Keratinocyte (primary cell): ENCODE measurements at regions not wholly inside any gene's neighbourhood (a gene's known extent, or its start where the extent isn't known, plus 50 kb on each side); places are given as distances from the start of the nearest gene placed in this dataset.

Experiments
- EZH2 ChIP-seq: IDR thresholded peaks from one replicate; pipeline ENCODE4 v1.6.1; 2012; ENCODE audit warnings: inconsistent platforms, mild to moderate bottlenecking, low read length, moderate library complexity
- TF ChIP-seq, protein P1 (sequence below), 3 experiments: IDR thresholded peaks in 1 of 3; conservative IDR thresholded peaks in 1 of 3; optimal IDR thresholded peaks in 1 of 3; 2 replicates in 2 of 3; 3 replicates in 1 of 3; pipeline versions ENCODE3 to v1.5.1; 2011; ENCODE audit warnings: low read length in 3 of 3, mild to moderate bottlenecking in 3 of 3, moderate library complexity in 2 of 3, control low read depth in 1 of 3, inconsistent platforms in 1 of 3; ENCODE audit not compliant: insufficient read depth in 2 of 3; ENCODE audit errors: extremely low read depth in 1 of 3

DNA sequence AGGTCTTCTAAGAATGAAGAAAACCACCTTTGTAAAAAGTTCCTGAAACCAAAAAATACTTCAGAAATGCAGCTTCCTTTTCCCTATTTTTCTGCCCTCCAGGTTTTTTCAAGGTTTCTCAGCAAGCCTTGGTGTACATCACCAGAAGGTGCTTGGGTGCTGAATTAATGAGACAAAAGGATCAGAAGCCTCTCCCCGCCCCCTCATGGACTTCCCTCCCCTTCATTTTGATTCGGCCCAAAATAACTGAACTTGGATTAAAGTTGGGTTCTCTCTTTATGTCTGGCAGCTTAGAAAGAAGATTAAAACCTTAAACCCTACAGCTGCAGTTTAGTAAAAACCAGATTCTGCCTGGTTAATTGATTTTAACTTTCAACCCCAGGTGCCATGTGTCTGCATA lies 121.7 kb upstream of the ERCC4 start:
- TF ChIP-seq, protein P1, sequence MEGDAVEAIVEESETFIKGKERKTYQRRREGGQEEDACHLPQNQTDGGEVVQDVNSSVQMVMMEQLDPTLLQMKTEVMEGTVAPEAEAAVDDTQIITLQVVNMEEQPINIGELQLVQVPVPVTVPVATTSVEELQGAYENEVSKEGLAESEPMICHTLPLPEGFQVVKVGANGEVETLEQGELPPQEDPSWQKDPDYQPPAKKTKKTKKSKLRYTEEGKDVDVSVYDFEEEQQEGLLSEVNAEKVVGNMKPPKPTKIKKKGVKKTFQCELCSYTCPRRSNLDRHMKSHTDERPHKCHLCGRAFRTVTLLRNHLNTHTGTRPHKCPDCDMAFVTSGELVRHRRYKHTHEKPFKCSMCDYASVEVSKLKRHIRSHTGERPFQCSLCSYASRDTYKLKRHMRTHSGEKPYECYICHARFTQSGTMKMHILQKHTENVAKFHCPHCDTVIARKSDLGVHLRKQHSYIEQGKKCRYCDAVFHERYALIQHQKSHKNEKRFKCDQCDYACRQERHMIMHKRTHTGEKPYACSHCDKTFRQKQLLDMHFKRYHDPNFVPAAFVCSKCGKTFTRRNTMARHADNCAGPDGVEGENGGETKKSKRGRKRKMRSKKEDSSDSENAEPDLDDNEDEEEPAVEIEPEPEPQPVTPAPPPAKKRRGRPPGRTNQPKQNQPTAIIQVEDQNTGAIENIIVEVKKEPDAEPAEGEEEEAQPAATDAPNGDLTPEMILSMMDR (optimal IDR thresholded peaks at IDR 0.05 in 1 of 3, IDR thresholded peaks at IDR 0.05 in 1 of 3, conservative IDR thresholded peaks at IDR 0.05 in 1 of 3; ENCODE audit: extremely low read depth in 1 of 3, insufficient read depth in 2 of 3, low read length in 3 of 3) = no peak
- TF ChIP-seq EZH2 = no peak
